Tibial nerve (tissue), 4 donors: ENCODE measurements at regions not wholly inside any gene's neighbourhood (a gene's known extent, or its start where the extent isn't known, plus 50 kb on each side); places are given as distances from the start of the nearest gene placed in this dataset.

Experiments used
- EP300 ChIP-seq, 2 donors: sonication (generic); formaldehyde crosslinking; IDR thresholded peaks; one replicate each; pipeline ENCODE4 v1.6.1; 2017; ENCODE audit warnings: antibody characterized with exemption in 2 of 2, mild to moderate bottlenecking in 1 of 2
- POLR2A ChIP-seq, 2 donors: fragments of 450-650 bp; IDR thresholded peaks; one replicate each; pipeline ENCODE4 v1.6.1; 2017; ENCODE audit warnings: antibody characterized with exemption in 2 of 2, mild to moderate bottlenecking in 2 of 2, moderate library complexity in 2 of 2
- TF ChIP-seq, protein P1 (sequence below), 5 experiments: fragments of 200-600 bp in 3 of 5; fragments of 450-650 bp in 2 of 5; sonication (generic) in 3 of 5; IDR thresholded peaks; one replicate each; pipeline ENCODE4 v1.5.1; 2016 to 2019; ENCODE audit warnings: antibody characterized with exemption in 5 of 5, mild to moderate bottlenecking in 3 of 5, moderate library complexity in 2 of 5

DNA sequence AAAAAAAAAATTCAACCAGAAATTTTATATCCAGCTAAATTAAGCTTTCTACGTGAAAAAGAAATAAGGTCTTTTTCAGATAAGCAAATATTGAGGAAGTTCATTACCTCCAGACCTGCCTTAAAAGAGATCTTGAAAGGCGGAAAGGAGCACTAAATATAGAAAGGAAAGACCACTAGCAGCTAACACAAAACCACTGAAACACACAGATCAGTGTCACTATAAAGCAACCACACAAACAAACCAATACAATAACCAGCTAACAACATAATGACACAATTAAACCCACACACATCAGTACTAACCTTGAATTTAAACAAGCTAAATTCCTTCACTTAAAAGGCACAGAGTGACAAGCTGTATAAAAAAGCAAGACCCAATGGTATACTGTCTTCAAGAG, 958.3 kb downstream of the TSN start:
- TF ChIP-seq, protein P1, sequence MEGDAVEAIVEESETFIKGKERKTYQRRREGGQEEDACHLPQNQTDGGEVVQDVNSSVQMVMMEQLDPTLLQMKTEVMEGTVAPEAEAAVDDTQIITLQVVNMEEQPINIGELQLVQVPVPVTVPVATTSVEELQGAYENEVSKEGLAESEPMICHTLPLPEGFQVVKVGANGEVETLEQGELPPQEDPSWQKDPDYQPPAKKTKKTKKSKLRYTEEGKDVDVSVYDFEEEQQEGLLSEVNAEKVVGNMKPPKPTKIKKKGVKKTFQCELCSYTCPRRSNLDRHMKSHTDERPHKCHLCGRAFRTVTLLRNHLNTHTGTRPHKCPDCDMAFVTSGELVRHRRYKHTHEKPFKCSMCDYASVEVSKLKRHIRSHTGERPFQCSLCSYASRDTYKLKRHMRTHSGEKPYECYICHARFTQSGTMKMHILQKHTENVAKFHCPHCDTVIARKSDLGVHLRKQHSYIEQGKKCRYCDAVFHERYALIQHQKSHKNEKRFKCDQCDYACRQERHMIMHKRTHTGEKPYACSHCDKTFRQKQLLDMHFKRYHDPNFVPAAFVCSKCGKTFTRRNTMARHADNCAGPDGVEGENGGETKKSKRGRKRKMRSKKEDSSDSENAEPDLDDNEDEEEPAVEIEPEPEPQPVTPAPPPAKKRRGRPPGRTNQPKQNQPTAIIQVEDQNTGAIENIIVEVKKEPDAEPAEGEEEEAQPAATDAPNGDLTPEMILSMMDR (IDR thresholded peaks at IDR 0.05) = no peak
- no peak for TF ChIP-seq POLR2A (IDR thresholded peaks at IDR 0.05)
- no peak for TF ChIP-seq EP300 (IDR thresholded peaks at IDR 0.05)
